B cell (primary cell): ENCODE measurements at regions not wholly inside any gene's neighbourhood (a gene's known extent, or its start where the extent isn't known, plus 50 kb on each side); places are given as distances from the start of the nearest gene placed in this dataset.

ENCODE experiments used
- ATAC-seq: fragments of 200-7000 bp; cut with Tn5 transposase; one replicate; pipeline ENCODE4 v1.10.0; 2021; ENCODE audit warnings: low read depth, mild to moderate bottlenecking, moderate number of reproducible peaks, moderate library complexity
- CTCF ChIA-PET: fragments of 350-600 bp; sonication (Branson Sonifier 250); formaldehyde crosslinking; loops from one replicate; lab custom pipeline; 2021; ENCODE audit warnings: antibody characterized with exemption, inconsistent platforms; lab: Charles Lee
- POLR2A ChIA-PET: fragments of 350-600 bp; sonication (Branson Sonifier 250); formaldehyde crosslinking; loops from one replicate; lab custom pipeline; 2021; ENCODE audit warnings: antibody characterized with exemption; lab: Charles Lee
- DNase-seq: peaks from one replicate; pipeline ENCODE4 v3.0.0; 2013
- H2AFZ ChIP-seq: 2 replicates; pipeline ENCODE4 v1.6.1; 2012; ENCODE audit warnings: mild to moderate bottlenecking, low read depth, low read length; ENCODE audit not compliant: insufficient read depth, poor library complexity, severe bottlenecking
- H3K27ac ChIP-seq, 2 donors: 1 replicate in 1 of 2; 2 replicates in 1 of 2; pipeline ENCODE4 v1.5.1; 2012 to 2013; ENCODE audit warnings: low read length in 2 of 2, mild to moderate bottlenecking in 2 of 2, moderate library complexity in 1 of 2
- H3K27me3 ChIP-seq, 4 experiments: fragments of 200-600 bp in 1 of 4; sonication (generic) in 1 of 4; replicated peaks in 1 of 4; 1 replicate in 2 of 4; 2 replicates in 2 of 4; pipeline versions ENCODE4 v1.6.1 to v1.7.0; 2013 to 2016; ENCODE audit warnings: low read length in 3 of 4, mild to moderate bottlenecking in 2 of 4, mixed read lengths in 1 of 4, moderate library complexity in 1 of 4; ENCODE audit not compliant: insufficient read depth in 4 of 4, control insufficient read depth in 3 of 4; ENCODE audit errors: control extremely low read depth in 1 of 4
- H3K36me3 ChIP-seq, 2 experiments: replicated peaks in 1 of 2; 1 replicate in 1 of 2; 2 replicates in 1 of 2; pipeline versions ENCODE4 v1.6.1 to v1.7.1; 2013; ENCODE audit warnings: low read length in 1 of 2; ENCODE audit not compliant: insufficient read depth in 2 of 2, control insufficient read depth in 1 of 2; ENCODE audit errors: control extremely low read depth in 1 of 2, extremely low read depth in 1 of 2
- H3K4me1 ChIP-seq, 2 donors: fragments of 200-600 bp in 1 of 2; sonication (generic) in 1 of 2; 1 replicate in 1 of 2; 2 replicates in 1 of 2; pipeline versions ENCODE4 v1.5.1 to v1.6.1; 2013 to 2017; ENCODE audit warnings: low read length in 2 of 2; ENCODE audit not compliant: control insufficient read depth in 2 of 2, insufficient read depth in 2 of 2
- H3K4me2 ChIP-seq: replicated peaks from 2 replicates; pipeline ENCODE3; 2012; ENCODE audit warnings: mild to moderate bottlenecking, low read depth, low read length; ENCODE audit not compliant: poor library complexity, severe bottlenecking
- H3K4me3 ChIP-seq, 5 experiments: fragments of 200-600 bp in 1 of 5; sonication (generic) in 1 of 5; 1 replicate in 3 of 5; 2 replicates in 2 of 5; pipeline versions ENCODE4 v1.5.1 to v1.7.0; 2011 to 2016; ENCODE audit warnings: low read length in 4 of 5, mild to moderate bottlenecking in 4 of 5, low read depth in 2 of 5, control low read depth in 1 of 5, moderate library complexity in 1 of 5; ENCODE audit not compliant: insufficient read depth in 1 of 5; ENCODE audit errors: control extremely low read depth in 1 of 5, extremely low read depth in 1 of 5
- H3K79me2 ChIP-seq: fragments of 200-600 bp; sonication (generic); one replicate; pipeline ENCODE4 v1.6.0; 2016; ENCODE audit warnings: low read length; ENCODE audit not compliant: control insufficient read depth, insufficient read depth
- H3K9ac ChIP-seq: fragments of 200-600 bp; sonication (generic); 2 replicates; pipeline ENCODE4 v1.6.1; 2017; ENCODE audit warnings: mild to moderate bottlenecking, low read length, moderate library complexity
- H3K9me3 ChIP-seq, 3 donors: one replicate each; pipeline versions ENCODE4 v1.6.1 to v1.7.1; 2013; ENCODE audit warnings: low read length in 2 of 3; ENCODE audit not compliant: control insufficient read depth in 2 of 3, insufficient read depth in 1 of 3; ENCODE audit errors: control extremely low read depth in 1 of 3
- H4K20me1 ChIP-seq: 2 replicates; pipeline ENCODE4 v1.6.0; 2012; ENCODE audit warnings: mild to moderate bottlenecking, low read length; ENCODE audit not compliant: insufficient read depth, control insufficient read depth, poor library complexity, severe bottlenecking
- H3K27ac Mint-ChIP-seq: one replicate; pipeline ENCODE4 v1.8.0; 2021; ENCODE audit warnings: mixed read lengths
- H3K27me3 Mint-ChIP-seq: one replicate; pipeline ENCODE4 v1.8.0; 2021; ENCODE audit warnings: mixed read lengths
- H3K4me1 Mint-ChIP-seq: one replicate; pipeline ENCODE4 v1.8.0; 2021; ENCODE audit warnings: mixed read lengths
- H3K4me3 Mint-ChIP-seq: one replicate; pipeline ENCODE4 v1.8.0; 2021; ENCODE audit warnings: mixed read lengths
- H3K9me3 Mint-ChIP-seq: one replicate; pipeline ENCODE4 v1.8.0; 2022; ENCODE audit warnings: mixed read lengths; ENCODE audit not compliant: insufficient read depth
- CTCF ChIP-seq: fragments of 200-600 bp; IDR thresholded peaks from one replicate; pipeline ENCODE4 v1.8.0; 2022; ENCODE audit warnings: antibody characterized with exemption, mild to moderate bottlenecking
- EZH2 ChIP-seq: IDR thresholded peaks from 2 replicates; pipeline ENCODE4 v1.6.1; 2012; ENCODE audit warnings: borderline replicate concordance, low read depth, mild to moderate bottlenecking, moderate library complexity, low read length; ENCODE audit not compliant: insufficient read depth, poor library complexity, severe bottlenecking
- WGBS: methylation state at CpG from one replicate; pipeline ENCODE4 v1.1.5; 2013; ENCODE audit warnings: missing lambda C conversion rate; ENCODE audit not compliant: insufficient coverage; 5-methylcytosine and 5-hydroxymethylcytosine counted together
- intact Hi-C: fragments of 100-400 bp; cut with micrococcal nuclease; formaldehyde crosslinking; loops from one replicate; pipeline ENCODE4 v1.10.0; 2022

GRCh38 chr5:147055850-147056566 is 177.5 kb upstream of the PPP2R2B start:
- no peaks in the 10 kb centered on the region for H3K27me3 Mint-ChIP-seq
- POLR2A ChIA-PET: no interaction called here
- CTCF ChIA-PET: no interaction called here

GRCh38 chr5:147057051-147057450 is 177.8 kb upstream of the STK32A start:
- ATAC-seq: no peak
- H3K36me3 ChIP-seq: no peaks in the 10 kb centered on the region
- H2AFZ ChIP-seq: no peak overlapping the region
- no peak overlapping the region for H3K9ac ChIP-seq
- H3K79me2 ChIP-seq: no peaks in the 10 kb centered on the region
- H3K27me3 ChIP-seq: no peaks in the 10 kb centered on the region
- no peak overlapping the region for H3K27ac ChIP-seq
- ChIA-PET POLR2A (no interaction called here), CTCF (no interaction called here)
- no CpG with 5 or more reads among the region's 1 CpG for WGBS
- Mint-ChIP-seq H3K27me3 (no peaks in the 10 kb centered on the region), H3K27ac (no peak overlapping the region), H3K4me3 (no peak overlapping the region), H3K4me1 (no peaks in the 10 kb centered on the region), H3K9me3 (no peaks in the 10 kb centered on the region)
- H3K4me3 ChIP-seq: no peak overlapping the region
- H3K4me2 ChIP-seq: no peak overlapping the region
- no peaks in the 10 kb centered on the region for H3K9me3 ChIP-seq
- H3K4me1 ChIP-seq: no peaks in the 10 kb centered on the region
- H4K20me1 ChIP-seq: no peaks in the 10 kb centered on the region
- intact Hi-C loops: no loop called here
- no peak for DNase-seq
- TF ChIP-seq EZH2 (no peak), CTCF (no peak)

More at GRCh38 chr5:147055850-147056566, 177.5 kb upstream of the PPP2R2B start:
- Histone ChIP-seq H3K4me2 (no peak overlapping the region), H3K27ac (no peak overlapping the region), H3K4me1 (no peaks in the 10 kb centered on the region), H2AFZ (no peak overlapping the region), H3K9me3 (no peaks in the 10 kb centered on the region), H3K27me3 (no peaks in the 10 kb centered on the region), H4K20me1 (no peaks in the 10 kb centered on the region), H3K9ac (no peak overlapping the region), H3K4me3 (no peak overlapping the region), H3K36me3 (no peaks in the 10 kb centered on the region), H3K79me2 (no peaks in the 10 kb centered on the region)
- no peak overlapping the region for H3K27ac Mint-ChIP-seq
- no peak for TF ChIP-seq EZH2
- TF ChIP-seq CTCF: no peak
- H3K4me3 Mint-ChIP-seq: no peak overlapping the region
- ATAC-seq (no peak), DNase-seq (no peak)
- H3K9me3 Mint-ChIP-seq: no peaks in the 10 kb centered on the region
- H3K4me1 Mint-ChIP-seq: no peaks in the 10 kb centered on the region
- 51% methylated on average over 4 of the region's 9 CpGs for WGBS
- intact Hi-C loops: no loop called here
